ENCODE measurements at regions not wholly inside any gene's neighbourhood (a gene's known extent, or its start where the extent isn't known, plus 50 kb on each side); places are given as distances from the start of the nearest gene placed in this dataset.

GRCh38 chr1:221454096-221454495 is 287.8 kb downstream of the DUSP10 start:
- Histone ChIP-seq H3K36me3 (ENCODE audit: control insufficient read depth, insufficient read depth, low read length) (no peaks in the 10 kb centered on the region; the same call in 1 of the 2 replicates), H3K4me1 (ENCODE audit: control insufficient read depth, insufficient read depth, low read length) (peaks cover 2% of the 10 kb centered on the region; the same call in 1 of the 2 replicates), H3K9me3 (ENCODE audit: control insufficient read depth, insufficient read depth, low read length) (no peaks in the 10 kb centered on the region), H3K27me3 (ENCODE audit: control insufficient read depth, insufficient read depth, low read length) (no peaks in the 10 kb centered on the region), H3K27ac (ENCODE audit: low read length) (no peak overlapping the region), H3K4me3 (ENCODE audit: low read length) (no peak overlapping the region)
- DNase-seq (ENCODE audit: low read depth, low spot score): no peak
- WGBS (ENCODE audit: insufficient coverage, insufficient read length): no CpG with 5 or more reads among the region's 2 CpGs

GRCh38 chr1:221456918-221457317 is 285.0 kb downstream of the DUSP10 start:
- H3K27me3 ChIP-seq (ENCODE audit: control insufficient read depth, insufficient read depth, low read length): no peaks in the 10 kb centered on the region
- H3K36me3 ChIP-seq (ENCODE audit: control insufficient read depth, insufficient read depth, low read length): no peaks in the 10 kb centered on the region; the same call in 1 of the 2 replicates
- DNase-seq (ENCODE audit: low read depth, low spot score): no peak
- H3K9me3 ChIP-seq (ENCODE audit: control insufficient read depth, insufficient read depth, low read length): no peaks in the 10 kb centered on the region
- H3K27ac ChIP-seq (ENCODE audit: low read length): no peak overlapping the region
- no peak overlapping the region for H3K4me3 ChIP-seq (ENCODE audit: low read length)
- 100% methylated on average over 2 of the region's 4 CpGs for WGBS (ENCODE audit: insufficient coverage, insufficient read length)
- peaks cover 2% of the 10 kb centered on the region; the same call in 1 of the 2 replicates for H3K4me1 ChIP-seq (ENCODE audit: control insufficient read depth, insufficient read depth, low read length)

GRCh38 chr1:221457685-221458446 is 284.0 kb downstream of the DUSP10 start:
- no CpG with 5 or more reads among the region's 7 CpGs for WGBS (ENCODE audit: insufficient coverage, insufficient read length)
- no peaks in the 10 kb centered on the region; the same call in 1 of the 2 replicates for H3K36me3 ChIP-seq (ENCODE audit: control insufficient read depth, insufficient read depth, low read length)
- DNase-seq (ENCODE audit: low read depth, low spot score): no peak
- no peaks in the 10 kb centered on the region for H3K9me3 ChIP-seq (ENCODE audit: control insufficient read depth, insufficient read depth, low read length)
- H3K4me3 ChIP-seq (ENCODE audit: low read length): no peak overlapping the region
- no peaks in the 10 kb centered on the region for H3K27me3 ChIP-seq (ENCODE audit: control insufficient read depth, insufficient read depth, low read length)
- peaks cover 2% of the 10 kb centered on the region; the same call in 1 of the 2 replicates for H3K4me1 ChIP-seq (ENCODE audit: control insufficient read depth, insufficient read depth, low read length)
- H3K27ac ChIP-seq (ENCODE audit: low read length): no peak overlapping the region

- DNase-seq (ENCODE audit: low read depth, low spot score): no peak
- Histone ChIP-seq H3K36me3 (ENCODE audit: control insufficient read depth, insufficient read depth, low read length) (no peaks in the 10 kb centered on the region; the same call in 1 of the 2 replicates), H3K27ac (ENCODE audit: low read length) (no peak overlapping the region), H3K27me3 (ENCODE audit: control insufficient read depth, insufficient read depth, low read length) (no peaks in the 10 kb centered on the region), H3K4me3 (ENCODE audit: low read length) (no peak overlapping the region), H3K4me1 (ENCODE audit: control insufficient read depth, insufficient read depth, low read length) (peaks cover 2% of the 10 kb centered on the region; the same call in 1 of the 2 replicates), H3K9me3 (ENCODE audit: control insufficient read depth, insufficient read depth, low read length) (no peaks in the 10 kb centered on the region)
- WGBS (ENCODE audit: insufficient coverage, insufficient read length): no CpG with 5 or more reads among the region's 5 CpGs
These were observed 283.3 kb downstream of the DUSP10 start for GRCh38 chr1:221458447-221459156.

GRCh38 chr1:221459558-221459957 is 282.3 kb downstream of the DUSP10 start:
- no CpG with 5 or more reads among the region's 1 CpG for WGBS (ENCODE audit: insufficient coverage, insufficient read length)
- Histone ChIP-seq H3K36me3 (ENCODE audit: control insufficient read depth, insufficient read depth, low read length) (no peaks in the 10 kb centered on the region; the same call in 1 of the 2 replicates), H3K27me3 (ENCODE audit: control insufficient read depth, insufficient read depth, low read length) (no peaks in the 10 kb centered on the region), H3K27ac (ENCODE audit: low read length) (no peak overlapping the region), H3K4me1 (ENCODE audit: control insufficient read depth, insufficient read depth, low read length) (peaks cover under 1% of the 10 kb centered on the region; the same call in 1 of the 2 replicates), H3K4me3 (ENCODE audit: low read length) (no peak overlapping the region), H3K9me3 (ENCODE audit: control insufficient read depth, insufficient read depth, low read length) (no peaks in the 10 kb centered on the region)
- DNase-seq (ENCODE audit: low read depth, low spot score): no peak

GRCh38 chr1:221462345-221462744 is 279.5 kb downstream of the DUSP10 start:
- no peak for DNase-seq (ENCODE audit: low read depth, low spot score)
- no peak overlapping the region for H3K4me3 ChIP-seq (ENCODE audit: low read length)
- H3K27me3 ChIP-seq (ENCODE audit: control insufficient read depth, insufficient read depth, low read length): no peaks in the 10 kb centered on the region
- no peaks in the 10 kb centered on the region for H3K36me3 ChIP-seq (ENCODE audit: control insufficient read depth, insufficient read depth, low read length)
- H3K4me1 ChIP-seq (ENCODE audit: control insufficient read depth, insufficient read depth, low read length): no peaks in the 10 kb centered on the region
- no CpG with 5 or more reads among the region's 1 CpG for WGBS (ENCODE audit: insufficient coverage, insufficient read length)
- H3K27ac ChIP-seq (ENCODE audit: low read length): no peak overlapping the region
- H3K9me3 ChIP-seq (ENCODE audit: control insufficient read depth, insufficient read depth, low read length): no peaks in the 10 kb centered on the region

GRCh38 chr1:221468546-221468945 is 273.3 kb downstream of the DUSP10 start:
- H3K4me3 ChIP-seq (ENCODE audit: low read length): no peak overlapping the region
- DNase-seq (ENCODE audit: low read depth, low spot score): no peak
- no CpG with 5 or more reads among the region's 6 CpGs for WGBS (ENCODE audit: insufficient coverage, insufficient read length)
- no peaks in the 10 kb centered on the region for H3K4me1 ChIP-seq (ENCODE audit: control insufficient read depth, insufficient read depth, low read length)
- H3K36me3 ChIP-seq (ENCODE audit: control insufficient read depth, insufficient read depth, low read length): no peaks in the 10 kb centered on the region
- no peak overlapping the region for H3K27ac ChIP-seq (ENCODE audit: low read length)
- H3K9me3 ChIP-seq (ENCODE audit: control insufficient read depth, insufficient read depth, low read length): no peaks in the 10 kb centered on the region
- no peaks in the 10 kb centered on the region for H3K27me3 ChIP-seq (ENCODE audit: control insufficient read depth, insufficient read depth, low read length)

GRCh38 chr1:221469476-221469875 is 272.4 kb downstream of the DUSP10 start:
- Histone ChIP-seq H3K36me3 (ENCODE audit: control insufficient read depth, insufficient read depth, low read length) (no peaks in the 10 kb centered on the region), H3K4me3 (ENCODE audit: low read length) (no peak overlapping the region), H3K9me3 (ENCODE audit: control insufficient read depth, insufficient read depth, low read length) (no peaks in the 10 kb centered on the region), H3K27ac (ENCODE audit: low read length) (no peak overlapping the region), H3K27me3 (ENCODE audit: control insufficient read depth, insufficient read depth, low read length) (no peaks in the 10 kb centered on the region), H3K4me1 (ENCODE audit: control insufficient read depth, insufficient read depth, low read length) (no peaks in the 10 kb centered on the region)
- WGBS (ENCODE audit: insufficient coverage, insufficient read length): no CpG with 5 or more reads among the region's 3 CpGs
- no peak for DNase-seq (ENCODE audit: low read depth, low spot score)

GRCh38 chr1:221470000-221470698 is 271.7 kb downstream of the DUSP10 start:
- WGBS (ENCODE audit: insufficient coverage, insufficient read length): no CpG with 5 or more reads among the region's 6 CpGs
- Histone ChIP-seq H3K36me3 (ENCODE audit: control insufficient read depth, insufficient read depth, low read length) (no peaks in the 10 kb centered on the region), H3K9me3 (ENCODE audit: control insufficient read depth, insufficient read depth, low read length) (no peaks in the 10 kb centered on the region), H3K27me3 (ENCODE audit: control insufficient read depth, insufficient read depth, low read length) (no peaks in the 10 kb centered on the region), H3K4me1 (ENCODE audit: control insufficient read depth, insufficient read depth, low read length) (no peaks in the 10 kb centered on the region), H3K27ac (ENCODE audit: low read length) (no peak overlapping the region), H3K4me3 (ENCODE audit: low read length) (no peak overlapping the region)
- DNase-seq (ENCODE audit: low read depth, low spot score): no peak

- H3K36me3 ChIP-seq (ENCODE audit: control insufficient read depth, insufficient read depth, low read length): no peaks in the 10 kb centered on the region
- DNase-seq (ENCODE audit: low read depth, low spot score): no peak
- no peaks in the 10 kb centered on the region for H3K27me3 ChIP-seq (ENCODE audit: control insufficient read depth, insufficient read depth, low read length)
- no CpG with 5 or more reads among the region's 8 CpGs for WGBS (ENCODE audit: insufficient coverage, insufficient read length)
- H3K9me3 ChIP-seq (ENCODE audit: control insufficient read depth, insufficient read depth, low read length): no peaks in the 10 kb centered on the region
- H3K27ac ChIP-seq (ENCODE audit: low read length): no peak overlapping the region
- H3K4me1 ChIP-seq (ENCODE audit: control insufficient read depth, insufficient read depth, low read length): no peaks in the 10 kb centered on the region
- H3K4me3 ChIP-seq (ENCODE audit: low read length): no peak overlapping the region
These were observed 268.5 kb downstream of the DUSP10 start for GRCh38 chr1:221473411-221473810.

Data from iPS DF 6.9 (cell line).